GM18498 (cell line): ENCODE measurements at regions not wholly inside any gene's neighbourhood (a gene's known extent, or its start where the extent isn't known, plus 50 kb on each side); places are given as distances from the start of the nearest gene placed in this dataset.

Experiments
- ATAC-seq: cut with Tn5 transposase; IDR thresholded peaks from one replicate; pipeline ENCODE4 v1.9.1; 2021; ENCODE audit warnings: mild to moderate bottlenecking, moderate library complexity; ENCODE audit not compliant: unreplicated experiment

- no peak for ATAC-seq
Measured at GRCh38 chr5:109917154-109917546, 227.4 kb downstream of the MAN2A1 start.

- no peak for ATAC-seq
Measured at GRCh38 chr5:109917966-109918365, 228.2 kb downstream of the MAN2A1 start.

GRCh38 chr5:109920736-109921135 lies 231.0 kb downstream of the MAN2A1 start:
- ATAC-seq: no peak

- peak; percentile 57 for ATAC-seq
Measured at GRCh38 chr5:109921735-109922380, 232.1 kb downstream of the MAN2A1 start.

GRCh38 chr5:109922381-109922995 lies 232.8 kb downstream of the MAN2A1 start:
- ATAC-seq: no peak

GRCh38 chr5:109923205-109923604 lies 233.5 kb downstream of the MAN2A1 start:
- ATAC-seq: no peak

GRCh38 chr5:109924237-109925107 lies 234.7 kb downstream of the MAN2A1 start:
- ATAC-seq: no peak

GRCh38 chr5:109927639-109928038 lies 237.9 kb downstream of the MAN2A1 start:
- ATAC-seq: no peak

- no peak for ATAC-seq
Measured at GRCh38 chr5:109928046-109928445, 238.3 kb downstream of the MAN2A1 start.

- no peak for ATAC-seq
Measured at GRCh38 chr5:109928811-109929210, 239.1 kb downstream of the MAN2A1 start.

GRCh38 chr5:109929376-109929775 lies 239.6 kb downstream of the MAN2A1 start:
- ATAC-seq: no peak

- no peak for ATAC-seq
Measured at GRCh38 chr5:109929911-109930310, 240.2 kb downstream of the MAN2A1 start.

- ATAC-seq: no peak
Measured at GRCh38 chr5:109931049-109931780, 241.5 kb downstream of the MAN2A1 start.

- ATAC-seq: no peak
Measured at GRCh38 chr5:109935833-109936490, 246.2 kb downstream of the MAN2A1 start.

- peak; percentile 90 for ATAC-seq
Measured at GRCh38 chr5:109936996-109937395, 247.3 kb downstream of the MAN2A1 start.

- no peak for ATAC-seq
Measured at GRCh38 chr5:109937951-109938350, 248.2 kb downstream of the MAN2A1 start.

GRCh38 chr5:109938453-109938852 lies 248.7 kb downstream of the MAN2A1 start:
- no peak for ATAC-seq

- no peak for ATAC-seq
Measured at GRCh38 chr5:109939116-109939682, 249.5 kb downstream of the MAN2A1 start.

- no peak for ATAC-seq
Measured at GRCh38 chr5:109942646-109943045, 252.9 kb downstream of the MAN2A1 start.

GRCh38 chr5:109943701-109944235 lies 254.0 kb downstream of the MAN2A1 start:
- no peak for ATAC-seq
